Right atrium auricular region (tissue), 2 donors: ENCODE measurements at regions not wholly inside any gene's neighbourhood (a gene's known extent, or its start where the extent isn't known, plus 50 kb on each side); places are given as distances from the start of the nearest gene placed in this dataset.
A peak's percentile ranks its signal among the peaks of the same experiment; 100 is the strongest.

ENCODE experiments used
- DNase-seq: peaks from one replicate; pipeline ENCODE4 v3.0.0-alpha.2; 2019; ENCODE audit warnings: low spot score
- H3K27ac ChIP-seq, 2 donors: fragments of 200-600 bp; sonication (generic); 1 replicate in 1 of 2; 2 replicates in 1 of 2; pipeline ENCODE4 v1.5.1; 2016 to 2019
- H3K27me3 ChIP-seq, 2 donors: fragments of 200-600 bp; sonication (generic); one replicate each; pipeline versions ENCODE4 v1.5.1 to v1.6.0; 2017 to 2019
- H3K36me3 ChIP-seq: fragments of 200-600 bp; sonication (generic); one replicate; pipeline ENCODE4 v1.5.1; 2016
- H3K4me1 ChIP-seq, 2 donors: fragments of 200-600 bp; sonication (generic); one replicate each; pipeline versions ENCODE4 v1.5.1 to v1.6.0; 2017 to 2019
- H3K4me3 ChIP-seq, 2 donors: fragments of 200-600 bp; sonication (generic); 1 replicate in 1 of 2; 2 replicates in 1 of 2; pipeline ENCODE4 v1.5.1; 2017 to 2019; ENCODE audit warnings: mild to moderate bottlenecking in 1 of 2, moderate library complexity in 1 of 2
- H3K9me3 ChIP-seq, 2 donors: fragments of 200-600 bp; sonication (generic); one replicate each; pipeline ENCODE4 v1.5.1; 2019
- CTCF ChIP-seq, 2 donors: fragments of 200-600 bp; sonication (generic); IDR thresholded peaks; one replicate each; pipeline ENCODE4 v1.5.1; 2019; ENCODE audit warnings: antibody characterized with exemption in 2 of 2

DNA sequence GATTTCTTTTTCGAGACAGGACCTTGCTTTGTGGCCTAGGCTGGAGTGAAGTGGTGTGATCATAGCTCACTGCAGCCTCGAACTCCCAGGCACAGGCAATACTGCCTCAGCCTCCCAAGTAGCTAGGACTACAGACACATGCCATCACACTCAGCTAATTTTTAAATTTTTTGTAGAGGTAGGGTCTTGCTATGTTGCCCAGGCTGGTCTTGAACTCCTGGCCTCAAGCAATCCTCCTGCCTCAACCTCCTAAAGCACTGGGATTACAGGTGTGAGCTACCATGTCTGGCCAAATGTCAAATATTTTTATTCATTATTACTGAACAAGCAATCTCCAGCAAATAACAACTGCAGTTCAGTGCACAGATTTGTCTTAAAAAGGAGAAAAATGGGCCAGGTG is 131.7 kb upstream of the IFNGR1 start:
- no peak for TF ChIP-seq CTCF (IDR thresholded peaks at IDR 0.05)

GRCh38 chr6:137349856-137350830 is 131.0 kb upstream of the IFNGR1 start:
- Histone ChIP-seq H3K27ac (no peak overlapping the region), H3K9me3 (no peaks in the 10 kb centered on the region), H3K4me3 (no peak overlapping the region), H3K36me3 (no peaks in the 10 kb centered on the region), H3K4me1 (no peaks in the 10 kb centered on the region), H3K27me3 (no peaks in the 10 kb centered on the region)
- TF ChIP-seq CTCF (IDR thresholded peaks at IDR 0.05), result no peak
- DNase-seq, result no peak

More for the DNA sequence above, 131.7 kb upstream of the IFNGR1 start:
- Histone ChIP-seq H3K27me3 (no peaks in the 10 kb centered on the region), H3K9me3 (no peaks in the 10 kb centered on the region), H3K27ac (no peak overlapping the region), H3K4me3 (no peak overlapping the region), H3K36me3 (no peaks in the 10 kb centered on the region), H3K4me1 (no peaks in the 10 kb centered on the region)
- DNase-seq, result no peak

GRCh38 chr6:137348777-137349176 is 129.6 kb upstream of the IFNGR1 start:
- no peak overlapping the region for H3K27ac ChIP-seq
- H3K4me3 ChIP-seq, result no peak overlapping the region
- H3K9me3 ChIP-seq, result no peaks in the 10 kb centered on the region
- H3K4me1 ChIP-seq, result no peaks in the 10 kb centered on the region
- no peak for TF ChIP-seq CTCF (IDR thresholded peaks at IDR 0.05)
- H3K36me3 ChIP-seq, result no peaks in the 10 kb centered on the region
- DNase-seq, result no peak
- H3K27me3 ChIP-seq, result no peaks in the 10 kb centered on the region

- no peak overlapping the region for H3K4me3 ChIP-seq
- H3K27ac ChIP-seq, result no peak overlapping the region
Observed at GRCh38 chr6:137343241-137343640, 124.1 kb upstream of the IFNGR1 start.

DNA sequence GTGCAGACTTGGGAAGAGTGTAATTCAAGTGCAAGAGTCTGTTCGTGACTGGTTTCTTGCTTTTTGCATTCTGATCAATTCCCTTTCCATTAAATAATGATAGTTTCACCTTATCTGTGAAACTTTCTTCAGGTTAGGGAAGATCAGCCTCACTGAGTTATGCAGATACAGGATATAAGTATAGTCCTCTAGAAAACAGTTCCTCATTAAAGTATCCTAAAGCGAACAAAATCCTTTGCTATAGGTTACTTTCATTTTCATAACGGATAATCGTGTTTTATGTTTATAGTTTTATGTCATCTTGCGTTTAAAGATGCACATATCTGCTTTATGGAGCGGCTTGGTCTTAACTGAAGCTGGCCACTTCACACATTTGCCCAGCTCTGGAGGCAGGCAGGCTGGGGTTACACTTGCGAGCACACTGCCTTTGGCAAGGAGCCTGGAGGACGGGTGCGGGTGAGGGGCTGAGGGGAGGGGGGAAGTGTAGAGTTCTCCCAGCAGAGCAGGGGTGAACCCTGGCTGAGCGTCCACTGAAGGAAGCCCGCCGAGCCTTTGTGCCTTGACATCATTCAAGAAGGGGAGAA is 123.5 kb upstream of the IFNGR1 start:
- TF ChIP-seq CTCF (IDR thresholded peaks at IDR 0.05), result no peak
- no peak for DNase-seq
- H3K27me3 ChIP-seq, result no peaks in the 10 kb centered on the region
- no peak overlapping the region for H3K27ac ChIP-seq
- peak overlapping the region in 1 of 2 donors; percentile 24 for H3K4me3 ChIP-seq
- H3K4me1 ChIP-seq, result peaks cover 0 to 14% of the 10 kb centered on the region in 2 donors
- no peaks in the 10 kb centered on the region for H3K36me3 ChIP-seq
- H3K9me3 ChIP-seq, result no peaks in the 10 kb centered on the region

More at GRCh38 chr6:137343241-137343640, 124.1 kb upstream of the IFNGR1 start:
- no peak for DNase-seq
- H3K9me3 ChIP-seq, result no peaks in the 10 kb centered on the region
- peaks cover 0 to 14% of the 10 kb centered on the region in 2 donors for H3K4me1 ChIP-seq
- no peaks in the 10 kb centered on the region for H3K27me3 ChIP-seq
- TF ChIP-seq CTCF (IDR thresholded peaks at IDR 0.05), result no peak
- H3K36me3 ChIP-seq, result no peaks in the 10 kb centered on the region
